ENCODE measurements at regions not wholly inside any gene's neighbourhood (a gene's known extent, or its start where the extent isn't known, plus 50 kb on each side); places are given as distances from the start of the nearest gene placed in this dataset.

DNA sequence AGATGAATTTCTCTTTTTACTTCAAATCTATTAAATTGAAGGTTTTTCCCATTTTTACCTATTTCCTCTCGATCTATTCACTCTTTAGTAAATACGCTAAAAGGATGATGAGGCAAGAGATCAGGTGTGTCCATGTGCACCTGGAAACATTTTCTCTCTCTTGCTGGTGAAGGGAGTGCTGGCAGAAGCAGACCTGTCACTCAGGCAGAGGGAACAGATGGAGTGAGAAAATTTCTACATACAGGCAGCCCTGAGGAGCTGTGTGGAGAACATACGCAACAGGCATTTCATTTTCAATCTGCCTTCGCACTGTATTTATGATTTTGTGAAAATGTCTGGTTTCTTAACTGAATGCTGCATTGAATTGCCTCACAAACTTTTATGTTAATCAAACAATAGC is 249.5 kb downstream of the GPM6A start:
- H3K27ac ChIP-seq, result no peak overlapping the region
- ATAC-seq (no peak), DNase-seq (no peak)
- WGBS, 4 donors, result 86 to 92% (median 90%) methylated on average over 4 of the region's 4 CpGs
- intact Hi-C loops (cut with DNase I), result loop anchor here in 3 of 10 donors (5.0 to 10.0 kb wide), 2 partner anchors 330 to 332 kb away; no protein-coding TSS in a partner anchor
- no peaks in the 10 kb centered on the region for H3K36me3 ChIP-seq
- no peak overlapping the region for H3K4me3 ChIP-seq
- no peaks in the 10 kb centered on the region for H3K27me3 ChIP-seq
- no peaks in the 10 kb centered on the region for H3K9me3 ChIP-seq
- TF ChIP-seq, protein P1, sequence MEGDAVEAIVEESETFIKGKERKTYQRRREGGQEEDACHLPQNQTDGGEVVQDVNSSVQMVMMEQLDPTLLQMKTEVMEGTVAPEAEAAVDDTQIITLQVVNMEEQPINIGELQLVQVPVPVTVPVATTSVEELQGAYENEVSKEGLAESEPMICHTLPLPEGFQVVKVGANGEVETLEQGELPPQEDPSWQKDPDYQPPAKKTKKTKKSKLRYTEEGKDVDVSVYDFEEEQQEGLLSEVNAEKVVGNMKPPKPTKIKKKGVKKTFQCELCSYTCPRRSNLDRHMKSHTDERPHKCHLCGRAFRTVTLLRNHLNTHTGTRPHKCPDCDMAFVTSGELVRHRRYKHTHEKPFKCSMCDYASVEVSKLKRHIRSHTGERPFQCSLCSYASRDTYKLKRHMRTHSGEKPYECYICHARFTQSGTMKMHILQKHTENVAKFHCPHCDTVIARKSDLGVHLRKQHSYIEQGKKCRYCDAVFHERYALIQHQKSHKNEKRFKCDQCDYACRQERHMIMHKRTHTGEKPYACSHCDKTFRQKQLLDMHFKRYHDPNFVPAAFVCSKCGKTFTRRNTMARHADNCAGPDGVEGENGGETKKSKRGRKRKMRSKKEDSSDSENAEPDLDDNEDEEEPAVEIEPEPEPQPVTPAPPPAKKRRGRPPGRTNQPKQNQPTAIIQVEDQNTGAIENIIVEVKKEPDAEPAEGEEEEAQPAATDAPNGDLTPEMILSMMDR (IDR thresholded peaks at IDR 0.05), result no peak
- no peak for TF ChIP-seq POLR2A (IDR thresholded peaks at IDR 0.05)
- no peaks in the 10 kb centered on the region for H3K4me1 ChIP-seq
